A673 (cell line): ENCODE measurements at regions not wholly inside any gene's neighbourhood (a gene's known extent, or its start where the extent isn't known, plus 50 kb on each side); places are given as distances from the start of the nearest gene placed in this dataset.

Experiments
- CTCF ChIP-seq: fragments of 300-800, 200-600 bp; sonication (generic); conservative IDR thresholded peaks from 2 replicates; pipeline ENCODE4 v1.5.1; 2017; ENCODE audit warnings: low read depth, mild to moderate bottlenecking, antibody characterized with exemption, low read length, moderate library complexity, mixed read lengths
- EZH2 ChIP-seq: fragments of 200-600 bp; sonication (generic); IDR thresholded peaks from 2 replicates; pipeline ENCODE4 v1.6.1; 2017; ENCODE audit warnings: borderline replicate concordance, low read depth, mild to moderate bottlenecking, mixed read lengths, antibody characterized with exemption, low read length; ENCODE audit not compliant: poor library complexity, severe bottlenecking

GRCh38 chr6:1144842-1145767 lies 166.8 kb upstream of the FOXQ1 start:
- no peak for TF ChIP-seq CTCF
- TF ChIP-seq EZH2, result no peak
